A549 (cell line): ENCODE measurements at regions not wholly inside any gene's neighbourhood (a gene's known extent, or its start where the extent isn't known, plus 50 kb on each side); places are given as distances from the start of the nearest gene placed in this dataset.

Source experiments
- ATAC-seq, 2 experiments: fragments of 200-7000 bp in 1 of 2; fragments of >200 bp in 1 of 2; cut with Nextera tagmentation in 1 of 2; cut with Tn5 transposase in 1 of 2; 3 replicates each; pipeline versions ENCODE4 v1.8.0 to v1.9.1; 2018 to 2020; ENCODE audit warnings: mild to moderate bottlenecking in 1 of 2, moderate library complexity in 1 of 2
- CTCF ChIA-PET: fragments of 300-600 bp; sonication (Branson Sonifier 250); formaldehyde crosslinking; extraction: SDS; loops from one replicate; lab custom pipeline; 2021; ENCODE audit warnings: antibody characterized with exemption, inconsistent platforms; lab: Yijun Ruan, JAX
- POLR2A ChIA-PET: fragments of 350-600 bp; formaldehyde crosslinking; extraction: SDS; loops from one replicate; lab custom pipeline; 2021; ENCODE audit warnings: antibody characterized with exemption, inconsistent platforms; lab: Yijun Ruan, JAX
- DNase-seq, 2 experiments: peaks; one replicate each; pipeline versions ENCODE4 v3.0.0 to v3.0.0-alpha.2; 2011 to 2016; ENCODE audit warnings: low read depth in 1 of 2, low spot score in 1 of 2
- FAIRE-seq: peaks from 2 replicates; lab custom pipeline; 2011; peaks lifted over from hg19 to GRCh38; lab: Jason Lieb, UNC
- H3K27ac ChIP-seq, 2 experiments: fragments of >200 bp; sonication (Bioruptor Twin); formaldehyde crosslinking; 3 replicates each; pipeline ENCODE4 v1.5.1; 2016 to 2017
- H3K4me1 ChIP-seq: fragments of >200 bp; sonication (Bioruptor Twin); formaldehyde crosslinking; 3 replicates; pipeline ENCODE4 v1.6.1; 2016
- H3K4me2 ChIP-seq: fragments of >200 bp; sonication (Bioruptor Twin); formaldehyde crosslinking; 3 replicates; pipeline ENCODE4 v1.6.1; 2016
- H3K4me3 ChIP-seq: fragments of >200 bp; sonication (Bioruptor Twin); formaldehyde crosslinking; 3 replicates; pipeline ENCODE4 v1.5.1; 2016
- H3K9me3 ChIP-seq: fragments of >200 bp; sonication (Bioruptor Twin); formaldehyde crosslinking; 3 replicates; pipeline ENCODE4 v1.6.1; 2016
- ATOH8 ChIP-seq: fragments of 250-450 bp; sonication (Bioruptor Pico); IDR thresholded peaks from 2 replicates; pipeline ENCODE4 v1.5.0; 2020; ENCODE audit warnings: low read depth, mild to moderate bottlenecking, moderate library complexity
- BCL3 ChIP-seq: fragments of >200 bp; sonication (Bioruptor Twin); formaldehyde crosslinking; IDR thresholded peaks from 3 replicates; pipeline ENCODE4 v1.6.1; 2016
- BHLHE40 ChIP-seq: IDR thresholded peaks from 2 replicates; pipeline ENCODE4 v1.6.1; 2012; ENCODE audit warnings: low read depth, low read length, inconsistent platforms
- CBX8 ChIP-seq: fragments of 200-600 bp; sonication (generic); IDR thresholded peaks from 2 replicates; pipeline ENCODE4 v1.6.1; 2016
- E2F6 ChIP-seq: IDR thresholded peaks from 2 replicates; pipeline ENCODE4 v1.6.1; 2012; ENCODE audit warnings: low read depth, borderline replicate concordance
- EP300 ChIP-seq, 2 experiments: fragments of >200 bp; sonication (Bioruptor Twin); formaldehyde crosslinking; IDR thresholded peaks; 2 replicates in 1 of 2; 3 replicates in 1 of 2; pipeline ENCODE4 v1.6.1; 2016 to 2017
- FOSB ChIP-seq: fragments of 250-450 bp; sonication (Bioruptor Pico); IDR thresholded peaks from 2 replicates; pipeline ENCODE4 v1.5.0; 2020; ENCODE audit warnings: mild to moderate bottlenecking, moderate library complexity
- FOXS1 ChIP-seq: fragments of 250-450 bp; sonication (Bioruptor Pico); IDR thresholded peaks from 2 replicates; pipeline ENCODE4 v1.5.0; 2020; ENCODE audit warnings: mild to moderate bottlenecking, moderate library complexity
- GATA3 ChIP-seq: IDR thresholded peaks from 2 replicates; pipeline ENCODE4 v1.6.1; 2012; ENCODE audit warnings: borderline replicate concordance
- HDAC2 ChIP-seq: fragments of 200-600 bp; sonication (generic); IDR thresholded peaks from 2 replicates; pipeline ENCODE4 v1.6.1; 2016
- HOXB5 ChIP-seq: fragments of 250-450 bp; sonication (Bioruptor Pico); IDR thresholded peaks from 2 replicates; pipeline ENCODE4 v1.5.0; 2020; ENCODE audit warnings: mild to moderate bottlenecking, moderate library complexity
- KDM5A ChIP-seq: fragments of 200-600 bp; sonication (generic); IDR thresholded peaks from 2 replicates; pipeline ENCODE4 v1.6.1; 2016; ENCODE audit warnings: antibody characterized with exemption, mild to moderate bottlenecking
- PBX3 ChIP-seq: IDR thresholded peaks from 2 replicates; pipeline ENCODE4 v1.6.1; 2012
- POLR2A ChIP-seq: IDR thresholded peaks from 2 replicates; pipeline ENCODE4 v1.6.1; 2012; ENCODE audit warnings: mild to moderate bottlenecking, low read length
- POLR2AphosphoS2 ChIP-seq: conservative IDR thresholded peaks from 2 replicates; pipeline ENCODE4 v1.6.1; 2012; ENCODE audit warnings: low read length, improper control_type of control experiment, inconsistent platforms
- RCOR1 ChIP-seq: fragments of 150-350 bp; IDR thresholded peaks from 2 replicates; pipeline ENCODE4 v1.6.1; 2014; ENCODE audit warnings: antibody characterized with exemption, low read length, low read depth
- REST ChIP-seq: fragments of 200-600 bp; sonication (generic); IDR thresholded peaks from 2 replicates; pipeline ENCODE4 v1.6.1; 2016; ENCODE audit warnings: antibody characterized with exemption, mild to moderate bottlenecking, moderate library complexity
- TP53 ChIP-seq: fragments of 250-450 bp; sonication (Bioruptor Pico); IDR thresholded peaks from 2 replicates; pipeline ENCODE4 v1.5.0; 2021; ENCODE audit warnings: mild to moderate bottlenecking, moderate library complexity
- ZFP36 ChIP-seq: fragments of 450-650 bp; IDR thresholded peaks from 2 replicates; pipeline ENCODE4 v1.6.1; 2014; ENCODE audit warnings: borderline replicate concordance; ENCODE audit not compliant: partially characterized antibody
- ZSCAN20 ChIP-seq: fragments of 250-450 bp; sonication (Bioruptor Pico); IDR thresholded peaks from 2 replicates; pipeline ENCODE4 v1.8.0; 2022; ENCODE audit warnings: mild to moderate bottlenecking, moderate library complexity
- WGBS: methylation state at CpG from one replicate; pipeline ENCODE4 v1.1.6; 2017; ENCODE audit errors: missing lambda C conversion rate; 5-methylcytosine and 5-hydroxymethylcytosine counted together

- no peak for TF ChIP-seq REST
- TF ChIP-seq GATA3, result no peak
Measured at GRCh38 chr7:112665709-112666108, 124.5 kb downstream of the TMEM168 start (continued).

GRCh38 chr7:112668561-112668960, 121.6 kb downstream of the TMEM168 start:
- TF ChIP-seq RCOR1 (no peak), TP53 (CRISPR knock-in tag) (no peak), FOSB (CRISPR knock-in tag) (no peak), GATA3 (no peak), BHLHE40 (no peak), ZFP36 (no peak), POLR2A (no peak), BCL3 (no peak), E2F6 (no peak), REST (no peak), POLR2AphosphoS2 (no peak), HDAC2 (no peak), PBX3 (no peak), EP300 (IDR thresholded peaks at IDR 0.05) (no peak), KDM5A (no peak), ZSCAN20 (CRISPR knock-in tag) (no peak), HOXB5 (CRISPR knock-in tag) (no peak), FOXS1 (no peak), CBX8 (no peak), ATOH8 (CRISPR knock-in tag) (no peak)
- H3K4me1 ChIP-seq, result no peaks in the 10 kb centered on the region
- FAIRE-seq, result no peak
- no peak overlapping the region for H3K27ac ChIP-seq
- no peak overlapping the region for H3K4me2 ChIP-seq
- WGBS, result 0% methylated on average over 1 of the region's 1 CpG
- H3K4me3 ChIP-seq, result no peak overlapping the region
- DNase-seq, result no peak
- POLR2A ChIA-PET, result no interaction called here
- no peak for ATAC-seq
- CTCF ChIA-PET, result no interaction called here
- no peaks in the 10 kb centered on the region for H3K9me3 ChIP-seq
